ENCODE measurements at regions not wholly inside any gene's neighbourhood (a gene's known extent, or its start where the extent isn't known, plus 50 kb on each side); places are given as distances from the start of the nearest gene placed in this dataset.

DNA sequence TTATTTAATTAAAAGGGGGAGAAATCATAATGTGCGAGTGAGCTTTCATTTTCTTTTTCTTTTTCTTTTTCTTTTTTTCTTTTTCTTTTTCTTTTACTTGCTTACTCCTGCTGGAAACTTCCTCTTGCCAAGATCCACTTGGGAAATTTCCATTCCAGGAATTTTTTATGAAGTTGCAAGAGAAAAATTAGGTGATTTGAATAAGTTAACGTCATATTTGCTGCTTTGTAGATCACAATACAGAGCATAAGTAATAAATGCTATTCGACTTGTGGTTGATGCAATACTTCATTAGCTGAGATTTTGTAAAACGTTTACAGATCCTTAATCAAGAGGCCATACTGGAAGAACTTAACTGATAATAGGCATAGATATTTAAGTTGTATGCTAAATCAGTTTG, 354.7 kb upstream of the SMIM21 start:
- DNase-seq (ENCODE audit: extremely low read depth in 1 of 4, low spot score in 3 of 4) (no peak), FAIRE-seq (no peak), ATAC-seq (no peak)
- no peaks in the 10 kb centered on the region for H3K9me1 ChIP-seq (ENCODE audit: control insufficient read depth, insufficient read depth, low read length)
- peaks cover 0 to 11% of the 10 kb centered on the region in 2 experiments; a peak in 2 of 5 replicates for H3K27me3 ChIP-seq (ENCODE audit: control insufficient read depth in 2 of 2, insufficient read depth in 2 of 2, low read length in 2 of 2)
- in situ Hi-C loops (cut with MboI), result no loop called here
- intact Hi-C loops (cut with micrococcal nuclease), result no loop called here
- H4K20me1 ChIP-seq (replicated peaks; ENCODE audit: control insufficient read depth, insufficient read depth, low read length), result no peaks in the 10 kb centered on the region
- TF ChIP-seq, protein P1, sequence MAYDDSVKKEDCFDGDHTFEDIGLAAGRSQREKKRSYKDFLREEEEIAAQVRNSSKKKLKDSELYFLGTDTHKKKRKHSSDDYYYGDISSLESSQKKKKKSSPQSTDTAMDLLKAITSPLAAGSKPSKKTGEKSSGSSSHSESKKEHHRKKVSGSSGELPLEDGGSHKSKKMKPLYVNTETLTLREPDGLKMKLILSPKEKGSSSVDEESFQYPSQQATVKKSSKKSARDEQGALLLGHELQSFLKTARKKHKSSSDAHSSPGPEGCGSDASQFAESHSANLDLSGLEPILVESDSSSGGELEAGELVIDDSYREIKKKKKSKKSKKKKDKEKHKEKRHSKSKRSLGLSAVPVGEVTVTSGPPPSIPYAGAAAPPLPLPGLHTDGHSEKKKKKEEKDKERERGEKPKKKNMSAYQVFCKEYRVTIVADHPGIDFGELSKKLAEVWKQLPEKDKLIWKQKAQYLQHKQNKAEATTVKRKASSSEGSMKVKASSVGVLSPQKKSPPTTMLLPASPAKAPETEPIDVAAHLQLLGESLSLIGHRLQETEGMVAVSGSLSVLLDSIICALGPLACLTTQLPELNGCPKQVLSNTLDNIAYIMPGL (CRISPR knock-in tag; IDR thresholded peaks at IDR 0.05), result no peak
- TF ChIP-seq, protein P2, sequence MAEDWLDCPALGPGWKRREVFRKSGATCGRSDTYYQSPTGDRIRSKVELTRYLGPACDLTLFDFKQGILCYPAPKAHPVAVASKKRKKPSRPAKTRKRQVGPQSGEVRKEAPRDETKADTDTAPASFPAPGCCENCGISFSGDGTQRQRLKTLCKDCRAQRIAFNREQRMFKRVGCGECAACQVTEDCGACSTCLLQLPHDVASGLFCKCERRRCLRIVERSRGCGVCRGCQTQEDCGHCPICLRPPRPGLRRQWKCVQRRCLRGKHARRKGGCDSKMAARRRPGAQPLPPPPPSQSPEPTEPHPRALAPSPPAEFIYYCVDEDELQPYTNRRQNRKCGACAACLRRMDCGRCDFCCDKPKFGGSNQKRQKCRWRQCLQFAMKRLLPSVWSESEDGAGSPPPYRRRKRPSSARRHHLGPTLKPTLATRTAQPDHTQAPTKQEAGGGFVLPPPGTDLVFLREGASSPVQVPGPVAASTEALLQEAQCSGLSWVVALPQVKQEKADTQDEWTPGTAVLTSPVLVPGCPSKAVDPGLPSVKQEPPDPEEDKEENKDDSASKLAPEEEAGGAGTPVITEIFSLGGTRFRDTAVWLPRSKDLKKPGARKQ (CRISPR knock-in tag; IDR thresholded peaks at IDR 0.05), result no peak
- no peak for TF ChIP-seq NUFIP1 (IDR thresholded peaks at IDR 0.05; ENCODE audit: partially characterized antibody)
- no peaks in the 10 kb centered on the region for H3K4me1 ChIP-seq (replicated peaks in 1 of 2; ENCODE audit: control insufficient read depth in 2 of 2, insufficient read depth in 2 of 2, low read length in 2 of 2)
- CTCF ChIA-PET (ENCODE audit: low intra/inter-chr PET ratio), result no interaction called here
- no peak overlapping the region for H3K27ac ChIP-seq (ENCODE audit: extremely low read depth, low read depth, low read length)
- no peak overlapping the region for H3K4me3 ChIP-seq
- H3K9me3 ChIP-seq (replicated peaks; ENCODE audit: control insufficient read depth, insufficient read depth, low read depth, low read length), result no peaks in the 10 kb centered on the region
- H2AFZ ChIP-seq (ENCODE audit: low read depth, low read length), result no peak overlapping the region
- H3K9ac ChIP-seq (ENCODE audit: insufficient read depth in 1 of 2, low read depth in 2 of 2, low read length in 2 of 2), result no peak overlapping the region
- WGBS (ENCODE audit: insufficient coverage, low coverage, missing lambda C conversion rate), result 0% methylated on average over 4 of the region's 4 CpGs
- H3K79me2 ChIP-seq (ENCODE audit: control insufficient read depth, insufficient read depth, low read length), result no peaks in the 10 kb centered on the region
- no peaks in the 10 kb centered on the region for H3K36me3 ChIP-seq (ENCODE audit: control insufficient read depth, insufficient read depth, low read length)
- POLR2A ChIA-PET, result no interaction called here
- H3K4me2 ChIP-seq (ENCODE audit: insufficient read depth, low read length), result no peak overlapping the region
- BruUV-seq (replicated peaks), result no TSS peak

Measured in K562 (cell line).